CD4-positive, CD25-positive, alpha-beta regulatory T cell (primary cell): ENCODE measurements at regions not wholly inside any gene's neighbourhood (a gene's known extent, or its start where the extent isn't known, plus 50 kb on each side); places are given as distances from the start of the nearest gene placed in this dataset.

ENCODE experiments used
- ATAC-seq, 2 donors: fragments of 150-1000 bp; cut with Tn5 transposase; one replicate each; pipeline ENCODE4 v1.10.0; 2021; ENCODE audit warnings: low read depth in 2 of 2, moderate number of reproducible peaks in 2 of 2, moderate library complexity in 1 of 2
- DNase-seq, 3 donors: peaks; one replicate each; pipeline versions ENCODE4 v3.0.0 to v3.0.0-alpha.2; 2012 to 2022; ENCODE audit warnings: mixed read lengths in 1 of 3
- H3K27ac ChIP-seq: one replicate; pipeline ENCODE4 v1.7.0; 2013; ENCODE audit warnings: mild to moderate bottlenecking, low read length; ENCODE audit not compliant: insufficient read depth, poor library complexity, severe bottlenecking
- H3K27me3 ChIP-seq: one replicate; pipeline ENCODE4 v1.7.0; 2013; ENCODE audit warnings: low read length; ENCODE audit not compliant: control insufficient read depth, insufficient read depth
- H3K36me3 ChIP-seq: one replicate; pipeline ENCODE4 v1.7.0; 2013; ENCODE audit warnings: mild to moderate bottlenecking, low read length, moderate library complexity; ENCODE audit not compliant: control insufficient read depth, insufficient read depth
- H3K4me1 ChIP-seq: 2 replicates; pipeline ENCODE4 v1.7.0; 2013; ENCODE audit warnings: mild to moderate bottlenecking, low read length; ENCODE audit not compliant: insufficient read depth, control insufficient read depth, poor library complexity, severe bottlenecking
- H3K4me3 ChIP-seq: one replicate; pipeline ENCODE4 v1.7.0; 2013; ENCODE audit warnings: low read depth, mild to moderate bottlenecking, low read length, moderate library complexity
- H3K9me3 ChIP-seq, 2 experiments: 1 replicate in 1 of 2; 2 replicates in 1 of 2; pipeline ENCODE4 v1.7.0; 2013; ENCODE audit warnings: low read length in 2 of 2, mild to moderate bottlenecking in 1 of 2, moderate library complexity in 1 of 2; ENCODE audit not compliant: control insufficient read depth in 2 of 2
- H3K27ac Mint-ChIP-seq, 3 donors: one replicate each; pipeline ENCODE4 v1.8.0; 2020 to 2022; ENCODE audit warnings: mild to moderate bottlenecking in 3 of 3, mixed read lengths in 3 of 3, moderate library complexity in 2 of 3
- H3K27me3 Mint-ChIP-seq: one replicate; pipeline ENCODE4 v1.8.0; 2022; ENCODE audit warnings: mild to moderate bottlenecking, mixed read lengths
- H3K36me3 Mint-ChIP-seq: one replicate; pipeline ENCODE4 v1.8.0; 2020; ENCODE audit warnings: mixed read lengths
- H3K4me1 Mint-ChIP-seq, 4 donors: one replicate each; pipeline ENCODE4 v1.8.0; 2020 to 2022; ENCODE audit warnings: mixed read lengths in 4 of 4, mild to moderate bottlenecking in 1 of 4
- H3K4me3 Mint-ChIP-seq, 4 donors: one replicate each; pipeline ENCODE4 v1.8.0; 2020 to 2022; ENCODE audit warnings: mild to moderate bottlenecking in 4 of 4, mixed read lengths in 4 of 4, moderate library complexity in 3 of 4
- H3K9me3 Mint-ChIP-seq, 7 donors: one replicate each; pipeline ENCODE4 v1.8.0; 2020 to 2022; ENCODE audit warnings: mixed read lengths in 7 of 7, mild to moderate bottlenecking in 3 of 7, moderate library complexity in 2 of 7

DNA sequence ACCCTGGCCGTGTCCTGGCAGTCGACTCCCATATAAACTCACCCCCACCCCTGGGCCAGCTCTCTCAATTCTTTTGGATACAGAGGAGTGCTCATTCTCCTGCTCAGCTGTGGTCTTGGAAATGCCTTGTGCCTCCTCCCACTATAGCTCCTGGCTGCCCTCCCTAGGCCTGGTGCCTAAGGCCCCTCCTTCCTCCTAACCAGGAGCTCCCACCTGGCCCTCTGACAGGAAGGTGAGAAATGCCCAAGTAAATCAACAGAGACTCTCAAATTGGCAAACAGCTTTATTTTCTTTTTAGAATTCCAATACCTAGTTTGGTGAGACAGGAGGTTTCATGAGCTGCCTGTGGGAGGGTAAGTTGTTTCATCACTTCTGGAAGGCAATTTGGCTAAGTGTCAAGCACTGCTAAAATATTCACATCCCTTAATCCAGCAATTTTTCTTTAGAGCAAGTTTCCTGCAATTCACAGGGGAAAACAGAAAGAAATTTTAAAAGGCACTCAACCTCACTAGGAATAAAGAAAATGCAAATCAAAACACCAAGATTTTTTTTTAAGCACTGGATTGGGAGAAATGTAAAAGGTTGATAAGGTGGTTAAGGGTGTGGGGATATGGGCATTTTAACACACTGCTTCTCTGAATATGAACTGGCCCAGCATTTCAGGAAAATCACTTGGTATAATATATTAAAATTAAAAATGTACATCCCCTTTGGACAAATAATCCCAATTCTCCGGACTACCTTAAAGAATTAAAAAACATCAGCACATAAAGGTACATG lies 209.7 kb upstream of the ARHGAP20 start:
- no peaks in the 10 kb centered on the region for H3K4me1 ChIP-seq
- no peak for ATAC-seq
- Mint-ChIP-seq H3K4me3 (no peak overlapping the region), H3K9me3 (peaks cover 0 to 4% (median 0%) of the 10 kb centered on the region in 7 donors), H3K4me1 (peaks cover 0 to 5% (median 0%) of the 10 kb centered on the region in 4 donors), H3K27me3 (no peaks in the 10 kb centered on the region), H3K36me3 (no peaks in the 10 kb centered on the region), H3K27ac (no peak overlapping the region)
- DNase-seq, result no peak
- H3K27me3 ChIP-seq, result no peaks in the 10 kb centered on the region
- H3K36me3 ChIP-seq, result no peaks in the 10 kb centered on the region
- H3K4me3 ChIP-seq, result no peak overlapping the region
- no peak overlapping the region for H3K27ac ChIP-seq
- no peaks in the 10 kb centered on the region for H3K9me3 ChIP-seq

DNA sequence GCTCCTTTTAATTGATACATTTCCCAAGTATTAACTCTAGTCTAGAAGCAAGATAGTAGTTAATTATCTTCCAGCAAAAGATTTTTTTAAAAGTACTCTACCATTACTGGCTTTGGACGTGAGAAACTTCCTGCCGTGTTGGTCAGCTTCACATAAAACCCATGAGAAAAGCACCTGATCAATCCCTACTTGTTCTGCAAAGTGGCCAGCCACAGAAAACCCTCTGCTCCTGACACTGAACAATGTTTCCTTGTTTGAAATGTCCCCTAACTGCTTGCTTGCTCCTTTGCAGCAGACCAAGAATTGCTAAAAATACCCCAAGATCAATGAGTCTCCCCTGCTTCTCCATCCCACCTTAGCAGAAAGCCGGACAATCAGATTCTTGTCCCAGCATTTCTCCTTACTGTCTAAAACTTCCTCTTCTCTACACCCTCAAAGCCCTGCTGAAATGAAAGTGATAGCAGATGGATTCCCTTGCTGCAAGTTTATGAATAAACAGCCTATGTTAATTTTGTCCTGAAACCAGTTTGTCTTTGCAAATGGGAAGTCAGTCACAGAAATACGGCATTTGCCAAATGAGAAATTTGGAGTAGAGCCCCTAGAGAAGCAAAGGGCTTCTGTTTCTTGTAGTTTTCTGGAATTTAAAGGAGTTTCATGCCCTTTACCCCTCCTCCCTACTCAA lies 207.1 kb upstream of the ARHGAP20 start:
- peaks cover 0 to 5% (median 0%) of the 10 kb centered on the region in 4 donors for H3K4me1 Mint-ChIP-seq
- no peaks in the 10 kb centered on the region for H3K9me3 ChIP-seq
- H3K27me3 ChIP-seq, result no peaks in the 10 kb centered on the region
- H3K27me3 Mint-ChIP-seq, result no peaks in the 10 kb centered on the region
- no peak overlapping the region for H3K4me3 ChIP-seq
- no peaks in the 10 kb centered on the region for H3K36me3 ChIP-seq
- no peaks in the 10 kb centered on the region for H3K4me1 ChIP-seq
- no peak for DNase-seq
- no peak overlapping the region for H3K4me3 Mint-ChIP-seq
- H3K36me3 Mint-ChIP-seq, result no peaks in the 10 kb centered on the region
- H3K9me3 Mint-ChIP-seq, result peaks cover 0 to 8% (median 2%) of the 10 kb centered on the region in 7 donors
- no peak for ATAC-seq
- no peak overlapping the region for H3K27ac ChIP-seq
- no peak overlapping the region for H3K27ac Mint-ChIP-seq

DNA sequence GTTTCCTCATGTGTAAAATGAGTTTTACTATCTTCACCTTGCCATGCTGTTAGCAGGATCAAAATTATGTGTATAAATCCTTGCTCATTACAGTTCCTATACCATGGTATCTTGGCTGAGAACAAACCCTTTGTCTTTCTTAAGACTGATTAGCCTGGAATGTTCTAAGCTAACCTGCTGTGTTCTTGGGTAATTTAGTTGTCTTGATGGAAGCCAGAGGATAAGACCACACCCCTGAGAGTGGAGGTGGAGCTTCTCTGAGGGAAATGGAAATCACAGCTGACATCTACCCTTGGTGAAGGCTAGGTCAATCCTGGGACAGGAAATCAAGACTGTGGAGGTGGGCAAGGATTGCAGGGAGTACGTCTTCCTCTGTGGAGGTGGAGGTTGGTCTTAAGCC lies 206.1 kb upstream of the ARHGAP20 start:
- DNase-seq (no peak), ATAC-seq (no peak)
- Histone ChIP-seq H3K9me3 (no peaks in the 10 kb centered on the region), H3K36me3 (no peaks in the 10 kb centered on the region), H3K27me3 (no peaks in the 10 kb centered on the region), H3K4me3 (no peak overlapping the region), H3K27ac (no peak overlapping the region), H3K4me1 (no peaks in the 10 kb centered on the region)
- Mint-ChIP-seq H3K4me1 (peaks cover 0 to 5% (median 0%) of the 10 kb centered on the region in 4 donors), H3K9me3 (peaks cover 0 to 8% (median 2%) of the 10 kb centered on the region in 7 donors), H3K4me3 (no peak overlapping the region), H3K36me3 (no peaks in the 10 kb centered on the region), H3K27me3 (no peaks in the 10 kb centered on the region), H3K27ac (no peak overlapping the region)

DNA sequence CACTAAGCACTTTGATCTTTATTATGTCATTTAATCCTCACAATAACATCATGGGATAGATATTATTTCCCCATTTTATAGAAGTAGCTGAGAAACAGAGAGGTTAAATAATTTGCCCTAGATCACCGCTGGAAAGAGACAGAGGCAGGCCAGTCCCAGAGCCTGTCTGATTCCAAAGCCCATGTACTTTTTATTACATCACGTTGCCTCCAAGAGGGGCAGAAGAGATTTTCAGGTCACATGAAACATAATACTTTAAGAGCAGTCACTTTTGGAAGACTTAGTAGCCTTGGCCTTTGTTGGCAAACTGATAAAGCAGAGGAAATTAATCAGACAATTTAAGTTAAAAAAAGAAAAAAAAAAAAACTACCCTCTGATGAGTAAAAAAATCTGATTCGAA lies 200.2 kb upstream of the ARHGAP20 start:
- Mint-ChIP-seq H3K4me3 (no peak overlapping the region), H3K4me1 (peaks cover 7 to 18% (median 9%) of the 10 kb centered on the region in 4 donors), H3K27me3 (no peaks in the 10 kb centered on the region), H3K36me3 (no peaks in the 10 kb centered on the region), H3K27ac (no peak overlapping the region), H3K9me3 (peaks cover 0 to 8% (median 2%) of the 10 kb centered on the region in 7 donors)
- no peak overlapping the region for H3K4me3 ChIP-seq
- no peak for DNase-seq
- ATAC-seq, result no peak
- peaks cover 9% of the 10 kb centered on the region for H3K4me1 ChIP-seq
- H3K36me3 ChIP-seq, result no peaks in the 10 kb centered on the region
- no peaks in the 10 kb centered on the region for H3K9me3 ChIP-seq
- no peaks in the 10 kb centered on the region for H3K27me3 ChIP-seq
- no peak overlapping the region for H3K27ac ChIP-seq

DNA sequence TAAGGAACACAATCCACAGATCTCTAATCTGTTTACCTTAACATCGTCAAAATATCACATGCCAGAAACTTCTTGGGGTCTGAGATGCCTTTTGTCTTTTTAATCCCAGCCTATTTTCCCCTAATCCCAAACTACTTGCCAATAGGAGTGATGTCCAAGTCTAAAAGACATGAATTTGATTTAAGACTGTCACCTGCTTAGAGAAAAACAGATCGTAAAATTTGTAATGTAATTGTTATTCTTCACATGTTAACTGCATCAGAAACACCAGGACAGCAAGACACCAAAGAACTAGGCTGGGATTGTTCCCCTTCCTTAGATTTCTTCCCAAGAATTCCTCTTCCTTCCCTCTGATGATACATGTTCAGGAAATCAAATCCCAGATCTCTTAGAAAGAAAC lies 198.1 kb upstream of the ARHGAP20 start:
- Histone ChIP-seq H3K9me3 (no peaks in the 10 kb centered on the region), H3K36me3 (no peaks in the 10 kb centered on the region), H3K4me3 (no peak overlapping the region), H3K27ac (no peak overlapping the region), H3K4me1 (peaks cover 9% of the 10 kb centered on the region), H3K27me3 (no peaks in the 10 kb centered on the region)
- DNase-seq (no peak), ATAC-seq (no peak)
- Mint-ChIP-seq H3K4me1 (peaks cover 10 to 23% (median 13%) of the 10 kb centered on the region in 4 donors), H3K27ac (peak overlapping the region in 1 of 3 donors; percentile 23), H3K27me3 (no peaks in the 10 kb centered on the region), H3K4me3 (no peak overlapping the region), H3K36me3 (no peaks in the 10 kb centered on the region), H3K9me3 (peaks cover 0 to 8% (median 3%) of the 10 kb centered on the region in 7 donors)

DNA sequence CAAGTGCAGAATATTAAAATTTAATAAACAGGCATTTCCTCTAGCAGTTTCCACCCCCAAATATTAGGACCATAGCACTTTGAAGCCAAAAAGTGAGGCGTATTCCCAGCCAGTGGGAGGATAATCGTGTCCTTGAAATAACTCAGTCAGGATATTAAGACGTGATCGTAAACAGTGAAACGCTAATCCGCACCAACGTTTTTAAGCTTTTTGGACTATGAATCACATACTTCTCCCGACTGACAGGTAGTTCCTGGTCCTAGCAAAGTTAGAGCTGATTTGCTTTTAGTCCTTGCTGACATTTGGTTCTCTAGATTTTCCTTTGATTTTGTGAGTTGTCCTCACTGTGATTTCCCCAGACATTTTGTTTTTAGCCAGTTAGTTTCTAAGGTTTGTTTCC lies 197.1 kb upstream of the ARHGAP20 start:
- H3K9me3 ChIP-seq, result no peaks in the 10 kb centered on the region
- H3K27me3 Mint-ChIP-seq, result no peaks in the 10 kb centered on the region
- no peak overlapping the region for H3K27ac ChIP-seq
- peaks cover 9% of the 10 kb centered on the region for H3K4me1 ChIP-seq
- peak overlapping the region in 2 of 3 donors; percentile 39 to 40 for H3K27ac Mint-ChIP-seq
- peaks cover 0 to 4% (median 2%) of the 10 kb centered on the region in 7 donors for H3K9me3 Mint-ChIP-seq
- DNase-seq, result no peak
- no peak overlapping the region for H3K4me3 Mint-ChIP-seq
- H3K36me3 Mint-ChIP-seq, result no peaks in the 10 kb centered on the region
- H3K27me3 ChIP-seq, result no peaks in the 10 kb centered on the region
- ATAC-seq, result no peak
- H3K4me3 ChIP-seq, result no peak overlapping the region
- peaks cover 10 to 23% (median 13%) of the 10 kb centered on the region in 4 donors for H3K4me1 Mint-ChIP-seq
- H3K36me3 ChIP-seq, result no peaks in the 10 kb centered on the region

DNA sequence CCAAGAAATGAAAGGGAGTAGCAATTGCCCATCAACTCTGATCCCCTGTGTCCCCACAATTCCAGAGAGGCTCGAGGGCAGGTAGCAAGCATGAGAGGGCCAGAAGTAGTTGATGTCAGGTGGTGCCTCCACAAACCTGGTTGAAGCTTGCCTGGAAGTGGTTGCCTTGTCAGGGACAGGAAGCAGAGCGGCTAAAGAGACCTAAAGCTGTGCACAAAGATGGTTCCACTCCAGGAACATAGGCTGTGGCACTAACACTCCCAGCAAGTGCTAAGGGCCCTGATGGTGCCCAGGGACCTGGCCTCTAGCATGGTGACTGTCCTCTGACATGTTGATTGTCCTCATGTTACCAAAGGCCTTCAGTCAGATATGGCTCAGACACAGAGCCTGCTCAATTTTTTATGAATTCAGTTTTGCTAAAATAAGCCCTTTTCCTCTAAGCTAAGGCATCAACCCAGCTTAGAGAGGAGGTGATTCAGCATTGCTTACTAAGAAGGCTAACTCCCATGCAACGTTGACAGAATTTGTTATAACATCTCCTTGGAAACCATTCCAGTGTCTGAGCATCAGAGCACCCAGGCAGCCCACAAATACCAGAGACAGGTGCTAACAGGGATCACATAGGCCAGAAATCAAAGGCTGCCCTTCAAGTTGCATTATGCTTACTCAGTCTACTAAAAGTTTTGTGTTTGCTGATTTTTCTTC lies 196.3 kb upstream of the ARHGAP20 start:
- peak in 1 of 3 donors; percentile 44 for DNase-seq
- Histone ChIP-seq H3K27me3 (no peaks in the 10 kb centered on the region), H3K27ac (no peak overlapping the region), H3K9me3 (no peaks in the 10 kb centered on the region), H3K4me3 (no peak overlapping the region), H3K4me1 (peaks cover 9% of the 10 kb centered on the region), H3K36me3 (no peaks in the 10 kb centered on the region)
- Mint-ChIP-seq H3K27me3 (no peaks in the 10 kb centered on the region), H3K4me1 (peaks cover 10 to 23% (median 13%) of the 10 kb centered on the region in 4 donors), H3K27ac (peak overlapping the region in 2 of 3 donors; percentile 40 to 88), H3K36me3 (no peaks in the 10 kb centered on the region), H3K9me3 (peaks cover 0 to 4% (median 2%) of the 10 kb centered on the region in 7 donors), H3K4me3 (peak overlapping the region in 2 of 4 donors; percentile 3 to 55)
- no peak for ATAC-seq
